VCaP (cell line): ENCODE measurements at regions not wholly inside any gene's neighbourhood (a gene's known extent, or its start where the extent isn't known, plus 50 kb on each side); places are given as distances from the start of the nearest gene placed in this dataset.
A peak's percentile ranks its signal among the peaks of the same experiment; 100 is the strongest.

Source experiments
- H3K27ac ChIP-seq: fragments of 450-650 bp; 2 replicates; pipeline ENCODE4 v1.5.1; 2017
- TF ChIP-seq, protein P1 (sequence below): fragments of 450-650 bp; conservative IDR thresholded peaks from 2 replicates; pipeline ENCODE4 v1.5.1; 2017; ENCODE audit warnings: mild to moderate bottlenecking, moderate library complexity

DNA sequence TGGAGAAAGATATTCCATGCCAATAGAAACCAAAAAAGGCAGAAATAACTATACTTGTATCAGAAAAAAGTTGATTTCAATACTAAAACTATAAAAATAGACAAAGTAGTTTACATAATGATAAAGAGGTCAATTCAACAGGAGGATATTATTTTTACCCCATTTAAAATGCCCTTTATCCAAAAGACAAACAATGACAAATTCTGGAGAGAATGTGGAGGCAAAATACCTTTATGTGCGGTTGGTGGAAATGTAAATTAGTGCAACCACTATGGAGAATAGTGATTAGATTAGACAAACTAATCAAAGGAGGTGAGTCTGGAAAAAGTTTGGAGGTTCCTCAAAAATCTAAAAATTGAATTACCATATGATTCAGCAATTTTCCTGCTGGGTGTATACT is 1262.3 kb downstream of the GRIK2 start:
- TF ChIP-seq, protein P1, sequence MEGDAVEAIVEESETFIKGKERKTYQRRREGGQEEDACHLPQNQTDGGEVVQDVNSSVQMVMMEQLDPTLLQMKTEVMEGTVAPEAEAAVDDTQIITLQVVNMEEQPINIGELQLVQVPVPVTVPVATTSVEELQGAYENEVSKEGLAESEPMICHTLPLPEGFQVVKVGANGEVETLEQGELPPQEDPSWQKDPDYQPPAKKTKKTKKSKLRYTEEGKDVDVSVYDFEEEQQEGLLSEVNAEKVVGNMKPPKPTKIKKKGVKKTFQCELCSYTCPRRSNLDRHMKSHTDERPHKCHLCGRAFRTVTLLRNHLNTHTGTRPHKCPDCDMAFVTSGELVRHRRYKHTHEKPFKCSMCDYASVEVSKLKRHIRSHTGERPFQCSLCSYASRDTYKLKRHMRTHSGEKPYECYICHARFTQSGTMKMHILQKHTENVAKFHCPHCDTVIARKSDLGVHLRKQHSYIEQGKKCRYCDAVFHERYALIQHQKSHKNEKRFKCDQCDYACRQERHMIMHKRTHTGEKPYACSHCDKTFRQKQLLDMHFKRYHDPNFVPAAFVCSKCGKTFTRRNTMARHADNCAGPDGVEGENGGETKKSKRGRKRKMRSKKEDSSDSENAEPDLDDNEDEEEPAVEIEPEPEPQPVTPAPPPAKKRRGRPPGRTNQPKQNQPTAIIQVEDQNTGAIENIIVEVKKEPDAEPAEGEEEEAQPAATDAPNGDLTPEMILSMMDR = no peak
- H3K27ac ChIP-seq = no peak overlapping the region

DNA sequence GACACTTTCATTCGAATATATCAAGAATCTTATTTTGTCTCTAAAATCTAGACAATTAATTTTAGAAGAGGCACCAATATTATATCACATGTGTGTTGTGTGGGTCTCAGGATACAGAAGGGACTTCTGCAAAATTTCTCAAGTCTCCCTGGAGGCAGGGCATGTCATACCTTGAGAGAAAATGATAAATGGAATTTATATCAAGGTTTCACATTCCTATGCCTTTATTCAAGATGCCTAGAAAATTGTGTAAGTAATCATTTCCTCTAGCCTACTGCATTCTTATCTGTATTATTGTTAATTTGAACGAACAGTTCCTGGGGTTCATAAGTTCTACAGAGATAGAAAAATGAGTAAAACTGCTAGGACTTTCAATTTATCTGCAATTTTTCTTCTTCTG is 1247.9 kb downstream of the GRIK2 start:
- TF ChIP-seq, protein P1 = no peak
- no peak overlapping the region for H3K27ac ChIP-seq

DNA sequence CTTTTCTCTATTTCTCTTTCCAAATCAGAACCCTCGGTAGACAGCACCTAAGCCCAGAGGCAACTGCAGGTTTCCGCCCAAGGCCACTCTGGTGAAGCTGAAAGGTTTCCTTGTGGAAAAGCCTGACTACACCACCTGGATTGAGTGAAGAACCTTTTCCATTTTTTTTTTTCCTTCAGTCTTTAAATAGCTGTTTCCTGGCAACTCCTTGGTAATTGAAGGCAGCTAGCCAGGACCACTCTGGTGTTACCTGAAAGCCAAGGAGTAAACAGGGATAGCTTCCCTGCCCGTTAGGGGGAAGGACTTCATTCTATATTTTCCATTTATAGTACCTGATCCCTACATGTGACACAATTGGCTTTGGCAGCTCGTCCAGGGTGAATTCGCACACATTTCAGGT is 1238.4 kb downstream of the GRIK2 start:
- TF ChIP-seq, protein P1 = no peak
- H3K27ac ChIP-seq = no peak overlapping the region

DNA sequence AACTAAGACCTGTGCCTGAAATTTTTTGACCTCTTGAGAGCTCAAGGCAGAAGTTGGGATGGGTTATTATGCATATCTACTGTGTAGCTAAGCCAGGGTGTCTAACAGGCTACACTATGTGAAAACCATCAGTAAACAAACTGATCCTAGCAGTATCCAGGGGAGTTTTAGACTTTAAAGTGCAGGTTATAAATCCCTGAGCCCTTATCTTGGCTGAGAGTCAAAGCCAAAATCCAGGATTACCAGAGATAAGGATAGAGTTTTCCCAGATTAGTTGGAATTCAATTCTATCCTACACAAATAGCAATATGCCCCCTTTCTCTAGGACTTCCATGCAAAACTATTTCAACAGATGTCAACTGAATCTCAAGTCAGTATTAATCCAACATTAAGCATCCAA is 1229.7 kb downstream of the GRIK2 start:
- no peak overlapping the region for H3K27ac ChIP-seq
- TF ChIP-seq, protein P1 = no peak

DNA sequence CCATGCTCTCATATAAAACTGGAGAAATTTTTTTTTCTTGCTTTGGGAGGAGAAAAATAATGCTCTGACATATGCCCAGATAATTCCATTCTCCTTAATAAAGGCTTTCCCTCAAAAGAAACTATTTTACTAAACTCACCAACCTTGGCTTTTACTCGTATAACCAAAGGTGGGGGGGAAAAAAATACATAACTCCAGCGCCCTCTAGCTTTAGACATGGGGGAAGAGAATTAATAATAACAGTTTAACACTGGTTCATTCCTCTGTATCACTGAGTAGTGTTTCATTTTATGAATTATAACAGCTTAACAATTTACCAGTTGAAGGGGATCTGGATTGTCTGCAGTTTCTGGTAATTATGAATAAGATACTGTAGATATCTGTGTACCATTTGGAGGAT is 1226.1 kb downstream of the GRIK2 start:
- TF ChIP-seq, protein P1 = peak; percentile 78
- no peak overlapping the region for H3K27ac ChIP-seq

DNA sequence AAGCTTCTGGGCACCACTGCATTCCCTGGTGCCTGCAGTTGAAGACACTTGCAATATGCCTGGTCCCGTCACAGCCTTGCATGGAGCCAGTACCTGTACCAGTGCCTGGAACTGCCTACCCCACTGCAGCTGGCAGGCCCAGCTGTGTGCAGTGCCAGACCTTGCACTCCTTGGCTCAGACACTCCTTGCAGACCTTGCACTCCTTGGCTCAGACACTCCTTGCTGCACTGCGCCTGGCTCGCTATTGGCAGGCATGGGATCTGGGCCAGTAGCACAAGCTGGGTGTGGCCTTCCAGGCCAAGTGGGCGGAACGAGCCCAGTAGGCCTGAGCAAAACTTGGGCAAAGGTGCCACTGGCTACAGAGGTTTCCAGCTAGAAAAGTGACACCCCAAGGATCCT is 1189.1 kb downstream of the GRIK2 start:
- no peak overlapping the region for H3K27ac ChIP-seq
- TF ChIP-seq, protein P1 = no peak

DNA sequence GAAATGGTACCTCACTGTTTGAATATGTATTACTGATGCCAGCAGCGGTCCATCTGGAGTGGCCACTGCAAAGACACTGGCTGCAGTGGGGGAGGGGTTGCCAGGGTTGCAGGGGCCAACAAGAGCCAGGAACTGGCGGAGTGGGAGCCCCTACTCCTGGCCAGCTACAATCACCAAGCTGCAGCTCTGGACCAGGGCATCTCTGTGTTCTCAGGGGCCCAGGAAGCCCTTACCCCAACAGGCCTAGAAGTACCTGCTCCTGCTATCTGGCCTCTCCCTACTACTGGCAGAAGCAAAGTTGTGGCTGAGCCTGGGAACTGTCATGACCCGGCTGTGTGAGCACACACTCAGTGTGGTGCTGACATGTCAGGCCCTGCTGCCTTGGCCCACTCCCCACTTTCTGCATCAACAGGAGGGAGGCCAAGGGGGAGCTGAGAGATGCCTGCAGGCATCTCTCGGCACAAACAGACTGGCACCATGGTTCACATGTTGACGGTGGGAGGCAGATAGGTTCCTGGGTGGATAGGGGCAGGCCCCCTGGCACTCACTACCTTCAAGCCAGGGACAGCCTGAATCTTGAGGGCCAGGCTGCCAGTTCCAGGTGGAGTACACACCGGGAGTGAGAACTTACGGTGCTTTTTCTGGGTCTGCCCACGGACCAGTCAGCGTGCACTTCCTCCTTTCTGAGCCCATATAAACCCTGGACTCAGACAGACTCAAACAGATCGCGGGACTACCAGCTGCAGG is 1188.0 kb downstream of the GRIK2 start:
- H3K27ac ChIP-seq = no peak overlapping the region
- TF ChIP-seq, protein P1 = no peak
